DMS79 treated with DMSO at 0.1 percent for 48 hours (cell line): ENCODE measurements at regions not wholly inside any gene's neighbourhood (a gene's known extent, or its start where the extent isn't known, plus 50 kb on each side); places are given as distances from the start of the nearest gene placed in this dataset.
"Not testable (repeated sequence)": the region's sequence is repeated elsewhere in the genome, so short reads cannot be mapped to it uniquely, and the experiment has no call there.

Experiments
- DNase-seq: peaks from one replicate; lab custom pipeline; 2025; lab: John Stamatoyannopoulos, UW

DNA sequence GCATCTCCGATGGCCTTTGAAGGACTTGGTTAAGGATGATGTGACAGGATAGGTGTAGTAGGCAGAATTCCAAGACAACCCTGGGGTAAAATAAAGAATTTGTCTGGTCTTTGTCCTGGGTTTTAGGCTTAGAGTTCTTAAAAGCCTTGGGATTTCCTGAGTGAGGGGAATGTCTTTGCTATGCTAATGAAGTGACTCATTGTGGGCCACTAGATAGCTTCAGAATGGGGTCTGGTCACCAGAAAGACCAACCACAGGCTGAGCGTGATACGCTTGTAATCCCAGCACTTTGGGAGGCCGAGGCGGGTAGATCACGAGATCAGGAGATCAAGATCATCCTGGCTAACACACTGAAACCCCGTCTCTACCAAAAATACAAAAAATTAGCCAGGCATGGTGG lies 182.8 kb upstream of the TOX3 start:
- DNase-seq = no peak

GRCh38 chr16:52727849-52728248 lies 180.9 kb upstream of the TOX3 start:
- no peak for DNase-seq

DNA sequence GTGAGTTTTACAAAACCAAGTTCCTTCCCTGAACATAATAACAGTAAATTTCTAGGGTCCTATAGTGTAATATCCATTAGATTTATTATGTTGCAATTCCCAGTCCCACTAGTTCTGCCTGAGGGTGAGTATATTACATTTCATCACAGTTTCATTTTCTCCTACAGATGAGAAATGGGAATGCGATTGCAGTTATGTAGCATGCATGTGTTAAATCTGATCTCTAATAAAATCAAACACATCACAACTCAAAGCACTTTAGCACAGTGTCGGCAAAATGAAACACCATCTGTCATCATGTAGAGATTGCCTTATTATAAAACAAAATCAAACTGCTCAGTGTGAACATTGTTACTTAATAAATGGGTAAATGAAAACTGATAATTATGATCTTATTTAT lies 180.5 kb upstream of the TOX3 start:
- DNase-seq = no peak

DNA sequence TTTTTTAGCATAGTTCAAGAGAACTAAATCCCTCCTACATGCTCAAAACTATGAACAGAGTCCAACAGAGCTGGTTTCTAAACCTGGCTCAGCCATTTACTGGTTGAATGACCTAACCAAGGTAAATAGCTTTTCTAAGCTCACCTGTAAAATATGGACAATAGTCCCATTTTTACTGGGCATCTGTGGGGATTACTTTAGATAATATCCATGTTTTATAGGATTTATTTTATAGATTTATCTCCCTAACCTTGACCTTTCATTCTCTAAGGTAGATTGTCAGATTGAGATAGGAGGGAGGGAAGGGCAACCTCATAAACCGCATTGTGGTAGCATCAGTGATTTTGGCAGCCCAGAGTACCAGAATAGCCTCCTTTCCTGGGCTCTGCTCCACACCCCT lies 178.5 kb upstream of the TOX3 start:
- DNase-seq = no peak

DNA sequence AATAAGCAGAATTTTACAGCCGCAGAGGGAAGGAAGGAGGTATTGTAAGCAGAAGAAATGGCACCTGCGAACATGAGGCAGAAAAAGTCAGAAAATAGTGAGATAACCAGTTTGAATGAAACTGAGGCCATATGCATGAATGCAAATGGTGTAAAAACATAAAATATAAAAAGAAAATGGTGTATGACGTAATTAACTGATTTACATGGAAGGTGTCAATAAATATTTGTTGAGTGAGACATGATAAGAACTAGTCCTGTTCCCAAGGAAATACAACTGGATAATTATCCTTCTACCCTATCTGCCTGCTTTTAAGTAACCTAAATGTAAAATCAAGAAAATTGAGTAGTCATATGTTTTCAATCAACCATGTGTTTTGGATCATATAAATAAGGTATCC lies 178.1 kb upstream of the TOX3 start:
- no peak for DNase-seq

GRCh38 chr16:52721331-52721730 lies 174.4 kb upstream of the TOX3 start:
- peak; percentile 32 for DNase-seq

DNA sequence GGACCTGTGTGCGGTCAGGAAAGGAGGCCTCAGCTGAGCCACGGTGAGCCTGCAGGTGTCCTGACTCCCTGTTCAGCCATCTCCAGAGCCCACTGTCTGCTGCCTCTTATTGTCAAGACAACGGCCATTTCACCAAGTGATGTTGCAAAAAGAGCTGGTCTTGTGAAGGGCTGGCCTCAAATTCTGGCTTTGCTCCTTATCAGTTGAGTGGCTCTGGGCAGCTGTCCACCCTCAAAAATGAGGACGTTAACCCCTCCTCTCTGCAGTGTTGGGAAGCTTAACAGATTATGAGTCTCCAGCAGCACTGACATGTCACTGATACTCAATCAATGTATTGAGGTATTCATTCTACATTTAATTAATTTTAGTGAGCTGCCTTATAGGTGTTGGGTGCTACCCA lies 171.1 kb upstream of the TOX3 start:
- DNase-seq = no peak

DNA sequence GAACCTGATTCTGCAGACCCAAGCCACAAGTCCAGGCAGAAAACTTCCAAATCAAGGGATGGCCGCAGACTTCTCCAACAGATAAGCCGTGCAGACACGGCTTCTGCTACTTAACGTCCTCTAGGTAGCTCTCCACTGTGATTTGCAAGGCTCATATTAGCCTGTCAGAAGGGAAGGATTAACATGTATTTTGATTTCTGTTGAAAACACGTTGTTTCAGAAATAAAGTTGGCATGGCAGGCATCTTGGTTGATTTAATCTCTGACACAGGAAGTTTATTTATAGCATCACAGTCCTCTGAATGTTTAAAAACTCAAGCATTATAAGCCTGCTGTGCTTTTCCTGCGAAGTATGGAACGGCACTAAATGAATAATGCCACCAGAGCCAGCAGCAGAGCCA lies 166.8 kb upstream of the TOX3 start:
- DNase-seq = no peak

GRCh38 chr16:52709306-52709705 lies 162.4 kb upstream of the TOX3 start:
- DNase-seq = no peak

- DNase-seq = no peak
These were observed 161.5 kb upstream of the TOX3 start for GRCh38 chr16:52708476-52708875.

DNA sequence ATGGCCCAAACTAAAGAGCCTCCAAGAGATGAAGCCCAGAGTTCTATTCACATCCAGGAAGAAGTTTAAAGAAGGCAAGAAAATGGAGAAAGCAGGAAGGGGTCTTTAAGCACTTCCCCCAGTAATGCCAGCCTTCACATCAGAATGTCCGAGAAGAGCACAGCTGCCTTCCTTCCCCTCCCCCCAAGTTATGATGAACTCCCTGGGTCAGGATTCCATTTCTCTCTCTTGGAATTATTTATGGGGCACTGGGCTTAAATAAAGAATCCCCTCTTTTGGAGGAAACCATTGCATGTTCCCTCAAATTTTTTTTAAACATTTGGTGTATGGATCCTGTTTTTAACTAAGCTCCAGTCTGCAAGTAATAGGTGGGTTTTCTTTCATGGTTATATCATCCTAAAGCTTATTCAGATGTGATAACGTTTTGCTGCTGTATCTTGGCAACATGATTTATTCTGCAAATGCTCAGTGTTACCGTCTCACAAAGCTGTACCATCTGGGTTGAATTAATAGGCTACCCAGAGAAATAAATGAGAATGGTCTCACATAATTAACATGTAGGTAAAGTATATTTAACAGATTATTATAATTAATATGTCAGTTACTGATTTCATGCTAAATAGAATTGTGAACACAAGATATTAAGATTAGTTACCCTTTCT lies 160.9 kb upstream of the TOX3 start:
- no peak for DNase-seq

- DNase-seq = no peak
These were observed 158.2 kb upstream of the TOX3 start for GRCh38 chr16:52705122-52705521.

DNA sequence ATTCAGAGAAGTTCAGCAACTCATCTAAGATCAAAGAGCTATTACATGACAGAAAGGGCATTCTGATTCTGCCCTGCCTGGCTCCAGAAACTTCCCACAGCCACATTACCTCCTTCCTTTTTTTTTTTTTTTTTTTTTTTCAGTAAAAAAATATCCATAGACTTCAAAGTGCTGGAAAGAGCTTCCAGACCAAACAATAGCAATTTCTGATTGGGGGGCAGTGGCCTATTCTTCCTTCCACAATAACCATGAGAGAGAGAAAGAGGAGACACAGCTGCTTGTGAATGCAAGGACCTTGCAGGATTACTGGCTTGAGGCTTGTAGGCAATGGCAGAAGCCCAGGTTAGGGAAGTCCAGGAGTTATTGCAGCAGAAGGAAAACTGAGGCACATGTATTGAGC lies 151.0 kb upstream of the TOX3 start:
- no peak for DNase-seq

GRCh38 chr16:52696126-52696525 lies 149.2 kb upstream of the TOX3 start:
- DNase-seq = no peak

- DNase-seq = no peak
These were observed 143.5 kb upstream of the TOX3 start for GRCh38 chr16:52690468-52690867.

GRCh38 chr16:52680993-52681392 lies 134.1 kb upstream of the TOX3 start:
- peak; percentile 84 for DNase-seq

- DNase-seq = peak; percentile 1
These were observed 130.6 kb upstream of the TOX3 start for GRCh38 chr16:52677501-52677900.

DNA sequence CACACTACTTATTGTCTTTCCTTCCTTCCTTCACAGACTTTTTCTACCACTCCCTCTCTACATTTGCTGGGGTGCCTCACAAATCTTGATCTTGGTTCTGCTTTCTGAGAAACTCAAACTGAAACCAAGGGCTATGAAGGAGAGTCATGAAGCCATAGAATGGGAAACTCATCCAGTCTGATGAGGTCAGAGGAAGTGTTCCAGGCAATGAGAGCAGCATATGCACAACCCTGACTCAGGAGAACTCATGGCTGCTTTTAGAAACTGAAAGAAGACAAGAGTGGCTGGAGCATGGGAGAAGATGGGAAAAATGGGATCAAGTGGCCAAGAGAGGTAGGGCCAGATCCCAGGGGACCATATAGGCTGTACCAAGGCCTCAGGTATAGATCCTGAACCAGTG lies 130.0 kb upstream of the TOX3 start:
- no peak for DNase-seq

DNA sequence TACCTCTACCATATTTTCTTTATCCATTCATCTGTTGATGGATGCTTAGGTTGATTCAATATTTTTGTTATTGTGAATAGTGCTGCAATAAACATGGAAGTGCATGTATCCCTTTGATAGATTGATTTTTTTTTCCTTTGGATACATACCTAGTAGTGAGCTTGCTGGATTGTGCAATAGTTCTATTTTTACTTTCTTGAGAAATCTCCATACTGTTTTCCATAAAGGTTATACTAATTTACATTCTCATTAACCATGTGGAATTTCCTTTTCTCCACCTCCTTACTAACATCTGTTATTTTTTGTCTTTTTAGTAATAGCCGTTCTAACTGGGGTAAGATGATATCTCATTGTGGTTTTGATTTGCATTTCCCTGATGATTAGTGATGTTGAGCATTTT lies 124.6 kb upstream of the TOX3 start:
- no peak for DNase-seq

- DNase-seq = no peak
These were observed 111.0 kb upstream of the TOX3 start for GRCh38 chr16:52657924-52658323.

DNA sequence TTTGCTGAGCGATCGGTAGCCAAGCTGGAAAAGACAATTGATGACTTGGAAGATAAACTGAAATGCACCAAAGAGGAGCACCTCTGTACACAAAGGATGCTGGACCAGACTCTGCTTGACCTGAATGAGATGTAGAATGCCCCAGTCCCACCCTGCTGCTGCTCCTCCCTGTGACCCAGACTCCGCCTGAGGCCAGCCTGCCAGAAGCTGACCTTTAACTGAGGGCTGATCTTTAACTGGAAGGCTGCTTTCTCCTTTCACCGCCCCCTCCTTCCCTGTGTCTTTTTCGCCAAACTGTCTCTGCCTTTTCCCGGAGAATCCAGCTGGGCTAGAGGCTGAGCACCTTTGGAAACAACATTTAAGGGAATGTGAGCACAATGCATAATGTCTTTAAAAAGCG lies 109.0 kb upstream of the TOX3 start:
- DNase-seq = not testable (repeated sequence)

- not testable (repeated sequence) for DNase-seq
These were observed 108.2 kb upstream of the TOX3 start for GRCh38 chr16:52655156-52655555.

GRCh38 chr16:52652033-52652432 lies 105.1 kb upstream of the TOX3 start:
- DNase-seq = no peak

DNA sequence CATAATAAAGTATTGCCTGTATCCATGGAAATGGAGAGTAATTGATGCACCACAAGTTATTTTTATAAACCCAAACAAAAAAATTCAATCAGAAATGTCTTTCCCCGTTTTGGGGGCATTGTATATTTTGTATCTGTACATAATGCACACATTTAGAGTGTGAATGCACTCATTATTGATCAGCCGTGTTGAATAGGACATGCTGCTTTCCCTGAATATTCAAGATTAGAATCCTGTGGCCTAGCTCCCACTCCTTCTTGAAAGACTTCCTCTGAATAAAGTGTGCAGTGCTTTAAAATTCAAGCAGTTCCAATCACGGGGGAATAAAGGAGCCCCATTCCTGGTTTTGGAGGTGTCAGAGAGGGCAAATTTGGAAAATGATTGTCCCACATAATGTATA lies 103.8 kb upstream of the TOX3 start:
- DNase-seq = no peak

GRCh38 chr16:52650318-52650717 lies 103.4 kb upstream of the TOX3 start:
- DNase-seq = no peak
